Mesothelial cell of epicardium (in vitro differentiated cells): ENCODE measurements at regions not wholly inside any gene's neighbourhood (a gene's known extent, or its start where the extent isn't known, plus 50 kb on each side); places are given as distances from the start of the nearest gene placed in this dataset.

Source experiments
- DNase-seq, 2 experiments: peaks; one replicate each; pipeline ENCODE4 v3.0.0; 2021; ENCODE audit warnings: low spot score in 2 of 2; ENCODE audit not compliant: unreplicated experiment in 2 of 2
- H3K27ac Mint-ChIP-seq: 2 replicates; pipeline ENCODE4 v1.8.0; 2021; ENCODE audit warnings: mixed read lengths
- H3K27me3 Mint-ChIP-seq: 2 replicates; pipeline ENCODE4 v1.8.0; 2021; ENCODE audit warnings: low read depth, mixed read lengths
- H3K36me3 Mint-ChIP-seq: 2 replicates; pipeline ENCODE4 v1.8.0; 2021; ENCODE audit warnings: mixed read lengths
- H3K4me1 Mint-ChIP-seq: 2 replicates; pipeline ENCODE4 v1.8.0; 2021; ENCODE audit warnings: mixed read lengths
- H3K4me3 Mint-ChIP-seq: 2 replicates; pipeline ENCODE4 v1.8.0; 2021; ENCODE audit warnings: mild to moderate bottlenecking, moderate library complexity, mixed read lengths
- H3K9me3 Mint-ChIP-seq: 2 replicates; pipeline ENCODE4 v1.8.0; 2021; ENCODE audit warnings: mixed read lengths
- CTCF ChIP-seq: fragments of 200-600 bp; sonication (generic); IDR thresholded peaks from one replicate; pipeline ENCODE4 v1.5.0; 2021; ENCODE audit warnings: antibody characterized with exemption; ENCODE audit not compliant: unreplicated experiment

GRCh38 chr9:75570538-75570937, 319.9 kb upstream of the PCSK5 start:
- Mint-ChIP-seq H3K27me3 (no peaks in the 10 kb centered on the region), H3K4me3 (no peak overlapping the region), H3K27ac (no peak overlapping the region), H3K4me1 (peaks cover 12% of the 10 kb centered on the region), H3K36me3 (peaks cover 5% of the 10 kb centered on the region), H3K9me3 (peaks cover 12% of the 10 kb centered on the region)
- no peak for TF ChIP-seq CTCF
- DNase-seq = no peak

- no peak overlapping the region for H3K4me3 Mint-ChIP-seq
- no peaks in the 10 kb centered on the region for H3K27me3 Mint-ChIP-seq
- no peak overlapping the region for H3K27ac Mint-ChIP-seq
- DNase-seq = no peak
- H3K36me3 Mint-ChIP-seq = no peaks in the 10 kb centered on the region
- no peak for TF ChIP-seq CTCF
- peaks cover 12% of the 10 kb centered on the region for H3K4me1 Mint-ChIP-seq
- no peaks in the 10 kb centered on the region for H3K9me3 Mint-ChIP-seq
Observed at GRCh38 chr9:75574569-75574968, 315.9 kb upstream of the PCSK5 start.

- H3K27ac Mint-ChIP-seq = no peak overlapping the region
- H3K4me1 Mint-ChIP-seq = no peaks in the 10 kb centered on the region
- H3K4me3 Mint-ChIP-seq = no peak overlapping the region
- no peaks in the 10 kb centered on the region for H3K9me3 Mint-ChIP-seq
- DNase-seq = no peak
- no peaks in the 10 kb centered on the region for H3K36me3 Mint-ChIP-seq
- peaks cover 17% of the 10 kb centered on the region for H3K27me3 Mint-ChIP-seq
- no peak for TF ChIP-seq CTCF
Observed at GRCh38 chr9:75582870-75583269, 307.6 kb upstream of the PCSK5 start.

GRCh38 chr9:75588808-75589207, 301.7 kb upstream of the PCSK5 start:
- peak; percentile 58 for TF ChIP-seq CTCF
- H3K9me3 Mint-ChIP-seq = peaks cover 8% of the 10 kb centered on the region
- H3K27me3 Mint-ChIP-seq = peaks cover 13% of the 10 kb centered on the region
- DNase-seq = no peak
- no peaks in the 10 kb centered on the region for H3K36me3 Mint-ChIP-seq
- H3K4me1 Mint-ChIP-seq = no peaks in the 10 kb centered on the region
- H3K4me3 Mint-ChIP-seq = no peak overlapping the region
- H3K27ac Mint-ChIP-seq = no peak overlapping the region

- peaks cover 11% of the 10 kb centered on the region for H3K9me3 Mint-ChIP-seq
Observed at GRCh38 chr9:75589497-75589896, 301.0 kb upstream of the PCSK5 start.

More at GRCh38 chr9:75589497-75589896, 301.0 kb upstream of the PCSK5 start:
- Mint-ChIP-seq H3K4me3 (no peak overlapping the region), H3K27ac (no peak overlapping the region), H3K4me1 (no peaks in the 10 kb centered on the region), H3K27me3 (peaks cover 11% of the 10 kb centered on the region), H3K36me3 (no peaks in the 10 kb centered on the region)
- DNase-seq = no peak
- no peak for TF ChIP-seq CTCF
